GM23338 (cell line): ENCODE measurements at regions not wholly inside any gene's neighbourhood (a gene's known extent, or its start where the extent isn't known, plus 50 kb on each side); places are given as distances from the start of the nearest gene placed in this dataset.

Experiments used
- ATAC-seq: fragments of 200-7000 bp; cut with Tn5 transposase; 3 replicates; pipeline ENCODE4 v1.9.1; 2020
- DNase-seq: peaks from one replicate; pipeline ENCODE4 v3.0.0-alpha.2; 2015; ENCODE audit warnings: low spot score
- H2AFZ ChIP-seq: fragments of 200-600 bp; sonication (generic); 2 replicates; pipeline ENCODE4 v1.8.0; 2016; ENCODE audit warnings: antibody characterized with exemption, mild to moderate bottlenecking, moderate library complexity
- H3F3A ChIP-seq: fragments of 200-600 bp; sonication (generic); replicated peaks from 2 replicates; pipeline ENCODE4 v1.8.0; 2017; ENCODE audit warnings: antibody characterized with exemption, mixed run types, low read depth
- H3K27ac ChIP-seq: fragments of 200-600 bp; sonication (generic); 2 replicates; pipeline ENCODE4 v1.6.1; 2016; ENCODE audit warnings: low read depth
- H3K27me3 ChIP-seq: fragments of 200-600 bp; sonication (generic); 2 replicates; pipeline ENCODE4 v1.8.0; 2016; ENCODE audit warnings: mild to moderate bottlenecking, mixed run types, moderate library complexity; ENCODE audit not compliant: insufficient read depth
- H3K36me3 ChIP-seq: fragments of 200-600 bp; sonication (generic); 2 replicates; pipeline ENCODE4 v1.8.0; 2016; ENCODE audit warnings: mild to moderate bottlenecking; ENCODE audit not compliant: insufficient read depth
- H3K4me1 ChIP-seq: fragments of 200-600 bp; sonication (generic); 2 replicates; pipeline ENCODE4 v1.8.0; 2016; ENCODE audit warnings: mild to moderate bottlenecking, moderate library complexity; ENCODE audit not compliant: insufficient read depth
- H3K4me2 ChIP-seq: fragments of 200-600 bp; sonication (generic); 2 replicates; pipeline ENCODE4 v1.7.1; 2017; ENCODE audit warnings: mixed run types
- H3K4me3 ChIP-seq: fragments of 200-600 bp; sonication (generic); 2 replicates; pipeline ENCODE4 v1.6.1; 2016; ENCODE audit warnings: mixed run types
- H3K79me2 ChIP-seq: fragments of 200-600 bp; sonication (generic); replicated peaks from 2 replicates; pipeline ENCODE4 v1.8.0; 2017; ENCODE audit warnings: mild to moderate bottlenecking; ENCODE audit not compliant: insufficient read depth
- H3K9me2 ChIP-seq: fragments of 200-600 bp; sonication (generic); 2 replicates; pipeline ENCODE4 v1.8.0; 2017; ENCODE audit not compliant: insufficient read depth
- H4K20me1 ChIP-seq: fragments of 200-600 bp; sonication (generic); replicated peaks from 2 replicates; pipeline ENCODE4 v1.8.0; 2017; ENCODE audit warnings: mild to moderate bottlenecking; ENCODE audit not compliant: insufficient read depth
- H3K27ac Mint-ChIP-seq: 2 replicates; pipeline ENCODE4 v1.8.0; 2020; ENCODE audit warnings: inconsistent platforms, mild to moderate bottlenecking, moderate library complexity, mixed read lengths
- H3K27me3 Mint-ChIP-seq: 3 replicates; pipeline ENCODE4 v1.8.0; 2022; ENCODE audit warnings: low read depth, mild to moderate bottlenecking, moderate library complexity, mixed read lengths, inconsistent platforms; ENCODE audit not compliant: insufficient read depth, poor library complexity
- H3K36me3 Mint-ChIP-seq: 3 replicates; pipeline ENCODE4 v1.8.0; 2021; ENCODE audit warnings: low read depth, mild to moderate bottlenecking, inconsistent platforms, moderate library complexity, mixed read lengths
- H3K4me1 Mint-ChIP-seq: 3 replicates; pipeline ENCODE4 v1.8.0; 2020; ENCODE audit warnings: mild to moderate bottlenecking, inconsistent platforms, mixed read lengths
- H3K4me3 Mint-ChIP-seq: 3 replicates; pipeline ENCODE4 v1.8.0; 2021; ENCODE audit warnings: moderate library complexity, mild to moderate bottlenecking, inconsistent platforms, mixed read lengths
- H3K9me3 Mint-ChIP-seq: 3 replicates; pipeline ENCODE4 v1.8.0; 2020; ENCODE audit warnings: moderate library complexity, mild to moderate bottlenecking, inconsistent platforms, mixed read lengths
- CREB1 ChIP-seq: fragments of 250-450 bp; sonication (Bioruptor Pico); IDR thresholded peaks from 2 replicates; pipeline ENCODE4 v1.5.0; 2020; ENCODE audit warnings: low read depth, mild to moderate bottlenecking, moderate library complexity
- CTCF ChIP-seq, 2 experiments: fragments of 200-600 bp in 1 of 2; sonication (generic) in 1 of 2; conservative IDR thresholded peaks; 2 replicates each; pipeline versions ENCODE4 v1.5.1 to v1.6.1; 2016 to 2017; ENCODE audit warnings: antibody characterized with exemption in 2 of 2, low read depth in 2 of 2, mild to moderate bottlenecking in 2 of 2, moderate library complexity in 1 of 2
- EZH2 ChIP-seq: fragments of 200-600 bp; sonication (generic); IDR thresholded peaks from one replicate; pipeline ENCODE4 v1.8.0; 2017; ENCODE audit warnings: antibody characterized with exemption, mild to moderate bottlenecking, low read depth; ENCODE audit not compliant: unreplicated experiment
- JUNB ChIP-seq: IDR thresholded peaks from one replicate; pipeline ENCODE4 v1.6.1; 2016; ENCODE audit warnings: antibody characterized with exemption; ENCODE audit not compliant: unreplicated experiment
- NANOG ChIP-seq: IDR thresholded peaks from 2 replicates; pipeline ENCODE4 v1.6.1; 2016; ENCODE audit warnings: antibody characterized with exemption, borderline replicate concordance
- REST ChIP-seq: IDR thresholded peaks from one replicate; pipeline ENCODE4 v1.6.1; 2018; ENCODE audit warnings: antibody characterized with exemption; ENCODE audit not compliant: unreplicated experiment
- ZNF114 ChIP-seq: fragments of 250-450 bp; sonication (Bioruptor Pico); IDR thresholded peaks from 2 replicates; pipeline ENCODE4 v1.5.0; 2020; ENCODE audit warnings: mild to moderate bottlenecking, moderate library complexity
- ZNF462 ChIP-seq: fragments of 250-450 bp; sonication (Bioruptor Pico); IDR thresholded peaks from 2 replicates; pipeline ENCODE4 v1.5.0; 2020; ENCODE audit warnings: mild to moderate bottlenecking, moderate library complexity

- Mint-ChIP-seq H3K9me3 (peaks cover 31% of the 10 kb centered on the region), H3K36me3 (peaks cover 12% of the 10 kb centered on the region), H3K4me3 (no peak overlapping the region), H3K27me3 (no peaks in the 10 kb centered on the region), H3K4me1 (no peaks in the 10 kb centered on the region), H3K27ac (no peak overlapping the region)
- H4K20me1 ChIP-seq: no peaks in the 10 kb centered on the region
- ATAC-seq (no peak), DNase-seq (no peak)
- peaks cover 4% of the 10 kb centered on the region; the same call in 1 of the 2 replicates for H3K9me2 ChIP-seq
- no peaks in the 10 kb centered on the region for H3K4me1 ChIP-seq
- no peak overlapping the region for H3K27ac ChIP-seq
- no peaks in the 10 kb centered on the region for H3F3A ChIP-seq
- no peak overlapping the region for H3K4me2 ChIP-seq
- no peak overlapping the region for H3K4me3 ChIP-seq
- H2AFZ ChIP-seq: no peak overlapping the region
- TF ChIP-seq JUNB: no peak
- TF ChIP-seq CTCF (conservative IDR thresholded peaks at IDR 0.05; ENCODE audit: low read depth in 2 of 2): no peak
- TF ChIP-seq CREB1 (CRISPR knock-in tag): no peak
- TF ChIP-seq REST: no peak
- no peak for TF ChIP-seq NANOG
- no peak for TF ChIP-seq ZNF462 (CRISPR knock-in tag)
- TF ChIP-seq EZH2: no peak
- no peak for TF ChIP-seq ZNF114 (CRISPR knock-in tag)
- H3K27me3 ChIP-seq: no peaks in the 10 kb centered on the region
- H3K36me3 ChIP-seq: 0 out of 2 replicates have a peak, but pooled peaks cover 7% of the 10 kb centered on the region
- no peaks in the 10 kb centered on the region for H3K79me2 ChIP-seq
These were observed 121.5 kb upstream of the RPL34 start for GRCh38 chr4:108498925-108499324.
